ENCODE measurements at regions not wholly inside any gene's neighbourhood (a gene's known extent, or its start where the extent isn't known, plus 50 kb on each side); places are given as distances from the start of the nearest gene placed in this dataset.
"Not testable (repeated sequence)": the region's sequence is repeated elsewhere in the genome, so short reads cannot be mapped to it uniquely, and the experiment has no call there.

DNA sequence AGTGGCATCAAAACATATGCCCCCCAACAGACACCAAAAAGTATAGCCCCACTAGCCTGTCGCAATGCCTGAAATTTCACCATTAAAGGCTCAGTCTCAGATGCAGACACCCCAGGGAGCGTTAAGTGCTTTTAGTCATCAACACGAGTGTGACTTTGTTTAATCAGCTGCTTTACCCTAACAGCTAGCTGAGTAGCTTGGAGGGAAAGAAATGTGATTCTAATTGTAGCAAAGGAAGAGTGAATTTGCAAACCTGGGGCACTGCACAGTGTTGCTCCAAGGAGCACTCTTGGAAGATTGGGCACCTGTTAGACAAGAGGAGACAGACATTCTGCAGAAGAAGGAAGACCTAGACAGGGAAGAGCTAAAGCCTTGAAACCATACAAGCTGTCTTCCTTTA lies 145.1 kb downstream of the BEND2 start:
- no peaks in the 10 kb centered on the region for H3K27me3 ChIP-seq (ENCODE audit: insufficient read depth in 3 of 3, low read length in 2 of 3)
- intact Hi-C loops (cut with DNase I) = no loop called here
- 42 to 49% (median 42%) methylated on average over 3 of the region's 3 CpGs for WGBS, 3 donors
- TF ChIP-seq, protein P1, sequence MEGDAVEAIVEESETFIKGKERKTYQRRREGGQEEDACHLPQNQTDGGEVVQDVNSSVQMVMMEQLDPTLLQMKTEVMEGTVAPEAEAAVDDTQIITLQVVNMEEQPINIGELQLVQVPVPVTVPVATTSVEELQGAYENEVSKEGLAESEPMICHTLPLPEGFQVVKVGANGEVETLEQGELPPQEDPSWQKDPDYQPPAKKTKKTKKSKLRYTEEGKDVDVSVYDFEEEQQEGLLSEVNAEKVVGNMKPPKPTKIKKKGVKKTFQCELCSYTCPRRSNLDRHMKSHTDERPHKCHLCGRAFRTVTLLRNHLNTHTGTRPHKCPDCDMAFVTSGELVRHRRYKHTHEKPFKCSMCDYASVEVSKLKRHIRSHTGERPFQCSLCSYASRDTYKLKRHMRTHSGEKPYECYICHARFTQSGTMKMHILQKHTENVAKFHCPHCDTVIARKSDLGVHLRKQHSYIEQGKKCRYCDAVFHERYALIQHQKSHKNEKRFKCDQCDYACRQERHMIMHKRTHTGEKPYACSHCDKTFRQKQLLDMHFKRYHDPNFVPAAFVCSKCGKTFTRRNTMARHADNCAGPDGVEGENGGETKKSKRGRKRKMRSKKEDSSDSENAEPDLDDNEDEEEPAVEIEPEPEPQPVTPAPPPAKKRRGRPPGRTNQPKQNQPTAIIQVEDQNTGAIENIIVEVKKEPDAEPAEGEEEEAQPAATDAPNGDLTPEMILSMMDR (IDR thresholded peaks at IDR 0.05) = no peak
- DNase-seq (no peak), ATAC-seq (no peak)
- no peaks in the 10 kb centered on the region for H3K36me3 ChIP-seq (ENCODE audit: insufficient read depth in 1 of 2, low read depth in 1 of 2)
- H3K4me1 ChIP-seq = no peaks in the 10 kb centered on the region
- no peaks in the 10 kb centered on the region for H3K9me3 ChIP-seq
- H3K4me3 ChIP-seq = no peak overlapping the region
- H3K27ac ChIP-seq = no peak overlapping the region

DNA sequence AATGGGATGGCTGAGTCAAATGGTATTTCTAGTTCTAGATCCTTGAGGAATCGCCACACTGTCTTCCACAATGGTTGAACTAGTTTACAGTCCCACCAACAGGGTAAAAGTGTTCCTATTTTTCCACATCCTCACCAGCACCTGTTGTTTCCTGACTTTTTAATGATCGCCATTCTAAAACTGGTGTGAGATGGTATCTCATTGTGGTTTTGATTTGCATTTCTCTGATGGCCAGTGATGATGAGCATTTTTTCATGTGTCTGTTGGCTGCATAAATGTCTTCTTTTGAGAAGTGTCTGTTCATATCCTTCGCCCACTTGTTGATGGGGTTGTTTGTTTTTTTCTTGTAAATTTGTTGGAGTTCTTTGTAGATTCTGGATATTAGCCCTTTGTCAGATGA lies 152.6 kb downstream of the BEND2 start:
- H3K27me3 ChIP-seq (ENCODE audit: insufficient read depth in 3 of 3, low read length in 2 of 3); H3K27ac ChIP-seq; intact Hi-C loops (cut with DNase I); H3K4me3 ChIP-seq; H3K36me3 ChIP-seq (ENCODE audit: insufficient read depth in 1 of 2, low read depth in 1 of 2); H3K4me1 ChIP-seq; DNase-seq; H3K9me3 ChIP-seq; ATAC-seq: not testable (repeated sequence)
- 81 to 92% (median 82%) methylated on average over 2 of the region's 3 CpGs for WGBS, 3 donors

DNA sequence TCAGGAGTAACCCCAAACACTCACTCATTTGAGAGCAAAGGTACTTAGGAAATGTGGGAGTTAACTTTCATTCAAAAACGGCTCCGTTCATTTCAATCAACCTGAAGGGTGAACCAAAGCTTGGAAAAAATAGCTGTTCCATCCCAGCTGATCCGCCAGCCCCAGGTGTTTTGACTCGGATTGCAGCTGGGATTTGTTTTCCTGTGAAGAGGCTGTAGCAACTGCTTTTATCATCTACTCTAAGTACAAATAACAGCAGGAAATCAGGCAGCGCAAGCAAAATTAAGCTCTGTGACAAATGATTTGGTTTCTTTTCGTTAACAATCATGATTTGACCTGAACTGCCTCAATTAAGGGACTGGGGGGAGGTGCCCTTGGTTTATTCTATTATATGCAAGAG lies 154.7 kb downstream of the BEND2 start:
- TF ChIP-seq, protein P1 (IDR thresholded peaks at IDR 0.05) = no peak
- 9 to 30% (median 10%) methylated on average over 6 of the region's 6 CpGs for WGBS, 3 donors
- no peak for ATAC-seq

DNA sequence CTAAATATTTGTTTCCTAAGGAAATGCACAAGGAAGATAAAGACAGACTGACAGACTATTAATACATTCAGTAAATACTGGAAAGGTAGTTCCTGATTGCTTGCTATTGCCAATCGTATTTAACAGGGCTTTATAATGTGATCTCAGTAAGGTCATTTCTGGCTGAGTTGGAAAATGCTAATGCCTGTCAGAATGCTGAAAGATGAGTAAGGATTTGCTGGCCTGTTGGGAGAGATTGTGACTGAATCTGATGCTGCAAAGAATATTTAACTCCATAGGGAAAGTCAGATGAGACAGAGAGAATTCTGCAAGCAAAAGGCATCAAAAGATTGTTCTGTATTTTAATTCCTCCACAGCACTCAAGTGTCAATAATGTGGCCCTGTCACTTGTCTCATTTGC lies 169.0 kb downstream of the BEND2 start:
- Histone ChIP-seq H3K36me3 (ENCODE audit: insufficient read depth in 1 of 2, low read depth in 1 of 2) (no peaks in the 10 kb centered on the region), H3K4me3 (no peak overlapping the region), H3K27ac (no peak overlapping the region), H3K9me3 (no peaks in the 10 kb centered on the region), H3K4me1 (no peaks in the 10 kb centered on the region), H3K27me3 (ENCODE audit: insufficient read depth in 3 of 3, low read length in 2 of 3) (peaks cover 0 to 2% (median 0%) of the 10 kb centered on the region in 3 donors)
- intact Hi-C loops (cut with DNase I) = no loop called here
- ATAC-seq (no peak), DNase-seq (no peak)
- TF ChIP-seq, protein P1 (IDR thresholded peaks at IDR 0.05) = no peak
- 22 to 42% (median 38%) methylated on average over 1 of the region's 1 CpG for WGBS, 3 donors

More for the DNA sequence above, 154.7 kb downstream of the BEND2 start:
- Histone ChIP-seq H3K27me3 (ENCODE audit: insufficient read depth in 3 of 3, low read length in 2 of 3) (no peaks in the 10 kb centered on the region), H3K9me3 (no peaks in the 10 kb centered on the region), H3K27ac (no peak overlapping the region), H3K4me3 (no peak overlapping the region), H3K4me1 (no peaks in the 10 kb centered on the region), H3K36me3 (ENCODE audit: insufficient read depth in 1 of 2, low read depth in 1 of 2) (no peaks in the 10 kb centered on the region)
- intact Hi-C loops (cut with DNase I) = no loop called here
- no peak for DNase-seq

DNA sequence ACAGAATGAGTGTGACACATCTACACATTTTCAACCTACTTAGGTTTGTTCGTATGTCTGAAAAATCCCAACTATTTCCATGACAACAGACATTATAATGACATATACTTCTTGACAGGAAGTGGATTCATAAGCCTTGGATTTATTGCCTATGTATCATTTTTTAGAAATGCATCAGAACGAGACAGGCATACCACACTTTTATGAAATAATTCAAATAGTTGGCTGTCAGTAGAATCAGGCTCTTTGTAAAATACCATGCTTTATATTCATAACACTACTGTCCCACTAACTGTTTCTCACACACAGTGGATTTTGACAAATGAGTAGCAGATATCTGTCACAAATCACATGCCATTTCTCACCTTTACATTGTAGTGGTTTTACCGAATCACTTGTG lies 173.2 kb downstream of the BEND2 start:
- intact Hi-C loops (cut with DNase I) = no loop called here
- DNase-seq = no peak
- H3K27ac ChIP-seq = no peak overlapping the region
- TF ChIP-seq, protein P1 (IDR thresholded peaks at IDR 0.05) = no peak
- no peaks in the 10 kb centered on the region for H3K4me1 ChIP-seq
- no peak overlapping the region for H3K4me3 ChIP-seq
- no peaks in the 10 kb centered on the region for H3K36me3 ChIP-seq (ENCODE audit: insufficient read depth in 1 of 2, low read depth in 1 of 2)
- 34 to 45% (median 39%) methylated on average over 3 of the region's 3 CpGs for WGBS, 3 donors
- peaks cover 0 to 2% (median 0%) of the 10 kb centered on the region in 3 donors for H3K27me3 ChIP-seq (ENCODE audit: insufficient read depth in 3 of 3, low read length in 2 of 3)
- ATAC-seq = no peak
- no peaks in the 10 kb centered on the region for H3K9me3 ChIP-seq

Measured in psoas muscle (tissue), 7 donors.